B cell (primary cell): ENCODE measurements at regions not wholly inside any gene's neighbourhood (a gene's known extent, or its start where the extent isn't known, plus 50 kb on each side); places are given as distances from the start of the nearest gene placed in this dataset.

Experiments used
- ATAC-seq: fragments of 200-7000 bp; cut with Tn5 transposase; one replicate; pipeline ENCODE4 v1.10.0; 2021; ENCODE audit warnings: low read depth, mild to moderate bottlenecking, moderate number of reproducible peaks, moderate library complexity
- CTCF ChIA-PET: fragments of 350-600 bp; sonication (Branson Sonifier 250); formaldehyde crosslinking; loops from one replicate; lab custom pipeline; 2021; ENCODE audit warnings: antibody characterized with exemption, inconsistent platforms; lab: Charles Lee
- POLR2A ChIA-PET: fragments of 350-600 bp; sonication (Branson Sonifier 250); formaldehyde crosslinking; loops from one replicate; lab custom pipeline; 2021; ENCODE audit warnings: antibody characterized with exemption; lab: Charles Lee
- DNase-seq: peaks from one replicate; pipeline ENCODE4 v3.0.0; 2013
- H2AFZ ChIP-seq: 2 replicates; pipeline ENCODE4 v1.6.1; 2012; ENCODE audit warnings: mild to moderate bottlenecking, low read depth, low read length; ENCODE audit not compliant: insufficient read depth, poor library complexity, severe bottlenecking
- H3K27ac ChIP-seq, 2 donors: 1 replicate in 1 of 2; 2 replicates in 1 of 2; pipeline ENCODE4 v1.5.1; 2012 to 2013; ENCODE audit warnings: low read length in 2 of 2, mild to moderate bottlenecking in 2 of 2, moderate library complexity in 1 of 2
- H3K27me3 ChIP-seq, 4 experiments: fragments of 200-600 bp in 1 of 4; sonication (generic) in 1 of 4; replicated peaks in 1 of 4; 1 replicate in 2 of 4; 2 replicates in 2 of 4; pipeline versions ENCODE4 v1.6.1 to v1.7.0; 2013 to 2016; ENCODE audit warnings: low read length in 3 of 4, mild to moderate bottlenecking in 2 of 4, mixed read lengths in 1 of 4, moderate library complexity in 1 of 4; ENCODE audit not compliant: insufficient read depth in 4 of 4, control insufficient read depth in 3 of 4; ENCODE audit errors: control extremely low read depth in 1 of 4
- H3K36me3 ChIP-seq, 2 experiments: replicated peaks in 1 of 2; 1 replicate in 1 of 2; 2 replicates in 1 of 2; pipeline versions ENCODE4 v1.6.1 to v1.7.1; 2013; ENCODE audit warnings: low read length in 1 of 2; ENCODE audit not compliant: insufficient read depth in 2 of 2, control insufficient read depth in 1 of 2; ENCODE audit errors: control extremely low read depth in 1 of 2, extremely low read depth in 1 of 2
- H3K4me1 ChIP-seq, 2 donors: fragments of 200-600 bp in 1 of 2; sonication (generic) in 1 of 2; 1 replicate in 1 of 2; 2 replicates in 1 of 2; pipeline versions ENCODE4 v1.5.1 to v1.6.1; 2013 to 2017; ENCODE audit warnings: low read length in 2 of 2; ENCODE audit not compliant: control insufficient read depth in 2 of 2, insufficient read depth in 2 of 2
- H3K4me2 ChIP-seq: replicated peaks from 2 replicates; pipeline ENCODE3; 2012; ENCODE audit warnings: mild to moderate bottlenecking, low read depth, low read length; ENCODE audit not compliant: poor library complexity, severe bottlenecking
- H3K4me3 ChIP-seq, 5 experiments: fragments of 200-600 bp in 1 of 5; sonication (generic) in 1 of 5; 1 replicate in 3 of 5; 2 replicates in 2 of 5; pipeline versions ENCODE4 v1.5.1 to v1.7.0; 2011 to 2016; ENCODE audit warnings: low read length in 4 of 5, mild to moderate bottlenecking in 4 of 5, low read depth in 2 of 5, control low read depth in 1 of 5, moderate library complexity in 1 of 5; ENCODE audit not compliant: insufficient read depth in 1 of 5; ENCODE audit errors: control extremely low read depth in 1 of 5, extremely low read depth in 1 of 5
- H3K79me2 ChIP-seq: fragments of 200-600 bp; sonication (generic); one replicate; pipeline ENCODE4 v1.6.0; 2016; ENCODE audit warnings: low read length; ENCODE audit not compliant: control insufficient read depth, insufficient read depth
- H3K9ac ChIP-seq: fragments of 200-600 bp; sonication (generic); 2 replicates; pipeline ENCODE4 v1.6.1; 2017; ENCODE audit warnings: mild to moderate bottlenecking, low read length, moderate library complexity
- H3K9me3 ChIP-seq, 3 donors: one replicate each; pipeline versions ENCODE4 v1.6.1 to v1.7.1; 2013; ENCODE audit warnings: low read length in 2 of 3; ENCODE audit not compliant: control insufficient read depth in 2 of 3, insufficient read depth in 1 of 3; ENCODE audit errors: control extremely low read depth in 1 of 3
- H4K20me1 ChIP-seq: 2 replicates; pipeline ENCODE4 v1.6.0; 2012; ENCODE audit warnings: mild to moderate bottlenecking, low read length; ENCODE audit not compliant: insufficient read depth, control insufficient read depth, poor library complexity, severe bottlenecking
- H3K27ac Mint-ChIP-seq: one replicate; pipeline ENCODE4 v1.8.0; 2021; ENCODE audit warnings: mixed read lengths
- H3K27me3 Mint-ChIP-seq: one replicate; pipeline ENCODE4 v1.8.0; 2021; ENCODE audit warnings: mixed read lengths
- H3K4me1 Mint-ChIP-seq: one replicate; pipeline ENCODE4 v1.8.0; 2021; ENCODE audit warnings: mixed read lengths
- H3K4me3 Mint-ChIP-seq: one replicate; pipeline ENCODE4 v1.8.0; 2021; ENCODE audit warnings: mixed read lengths
- H3K9me3 Mint-ChIP-seq: one replicate; pipeline ENCODE4 v1.8.0; 2022; ENCODE audit warnings: mixed read lengths; ENCODE audit not compliant: insufficient read depth
- EZH2 ChIP-seq: IDR thresholded peaks from 2 replicates; pipeline ENCODE4 v1.6.1; 2012; ENCODE audit warnings: borderline replicate concordance, low read depth, mild to moderate bottlenecking, moderate library complexity, low read length; ENCODE audit not compliant: insufficient read depth, poor library complexity, severe bottlenecking
- WGBS: methylation state at CpG from one replicate; pipeline ENCODE4 v1.1.5; 2013; ENCODE audit warnings: missing lambda C conversion rate; ENCODE audit not compliant: insufficient coverage; 5-methylcytosine and 5-hydroxymethylcytosine counted together
- intact Hi-C: fragments of 100-400 bp; cut with micrococcal nuclease; formaldehyde crosslinking; loops from one replicate; pipeline ENCODE4 v1.10.0; 2022
- TF ChIP-seq, protein P1 (sequence below): fragments of 200-600 bp; IDR thresholded peaks from one replicate; pipeline ENCODE4 v1.8.0; 2022; ENCODE audit warnings: antibody characterized with exemption, mild to moderate bottlenecking

DNA sequence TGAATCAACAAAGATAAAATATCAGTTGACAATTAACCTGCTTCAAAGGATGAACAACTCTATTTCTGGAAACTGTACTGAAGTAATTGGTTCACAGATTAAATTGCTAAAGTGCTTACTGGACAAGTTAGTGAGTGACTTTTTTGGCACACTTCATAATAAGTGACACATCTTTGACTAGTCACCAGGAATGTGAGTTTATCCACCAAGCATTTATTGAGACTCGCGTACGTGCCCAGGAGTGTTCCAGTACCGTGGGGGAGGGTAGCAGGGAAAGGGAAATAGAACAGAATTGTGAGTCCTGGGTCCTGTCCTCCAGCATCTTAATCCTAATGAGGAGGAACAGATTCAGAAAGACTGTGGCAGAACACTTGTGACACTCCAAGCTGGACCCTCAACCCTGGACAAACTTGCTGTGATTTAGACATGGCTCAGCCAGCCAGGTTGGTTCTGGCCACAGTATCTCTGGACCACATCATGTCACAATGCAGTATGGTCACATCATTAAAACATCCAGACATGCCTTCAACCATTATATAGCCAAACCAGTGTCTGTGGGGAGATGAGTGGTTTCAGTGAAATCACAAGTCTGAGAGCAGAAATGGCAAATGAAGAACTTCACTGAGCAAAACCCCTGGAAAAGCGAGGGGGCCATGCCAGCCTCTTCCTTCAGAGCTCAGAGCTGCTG, 623.1 kb downstream of the BNC2 start:
- Histone ChIP-seq H3K36me3 (no peaks in the 10 kb centered on the region), H4K20me1 (no peaks in the 10 kb centered on the region), H3K27me3 (no peaks in the 10 kb centered on the region), H3K9ac (no peak overlapping the region), H3K27ac (no peak overlapping the region), H3K4me2 (no peak overlapping the region), H3K79me2 (no peaks in the 10 kb centered on the region), H3K4me3 (no peak overlapping the region), H2AFZ (no peak overlapping the region), H3K4me1 (no peaks in the 10 kb centered on the region), H3K9me3 (peaks cover 0 to 2% (median 0%) of the 10 kb centered on the region in 3 donors)
- no peaks in the 10 kb centered on the region for H3K4me1 Mint-ChIP-seq
- no peak for TF ChIP-seq EZH2
- TF ChIP-seq, protein P1, sequence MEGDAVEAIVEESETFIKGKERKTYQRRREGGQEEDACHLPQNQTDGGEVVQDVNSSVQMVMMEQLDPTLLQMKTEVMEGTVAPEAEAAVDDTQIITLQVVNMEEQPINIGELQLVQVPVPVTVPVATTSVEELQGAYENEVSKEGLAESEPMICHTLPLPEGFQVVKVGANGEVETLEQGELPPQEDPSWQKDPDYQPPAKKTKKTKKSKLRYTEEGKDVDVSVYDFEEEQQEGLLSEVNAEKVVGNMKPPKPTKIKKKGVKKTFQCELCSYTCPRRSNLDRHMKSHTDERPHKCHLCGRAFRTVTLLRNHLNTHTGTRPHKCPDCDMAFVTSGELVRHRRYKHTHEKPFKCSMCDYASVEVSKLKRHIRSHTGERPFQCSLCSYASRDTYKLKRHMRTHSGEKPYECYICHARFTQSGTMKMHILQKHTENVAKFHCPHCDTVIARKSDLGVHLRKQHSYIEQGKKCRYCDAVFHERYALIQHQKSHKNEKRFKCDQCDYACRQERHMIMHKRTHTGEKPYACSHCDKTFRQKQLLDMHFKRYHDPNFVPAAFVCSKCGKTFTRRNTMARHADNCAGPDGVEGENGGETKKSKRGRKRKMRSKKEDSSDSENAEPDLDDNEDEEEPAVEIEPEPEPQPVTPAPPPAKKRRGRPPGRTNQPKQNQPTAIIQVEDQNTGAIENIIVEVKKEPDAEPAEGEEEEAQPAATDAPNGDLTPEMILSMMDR: no peak
- ATAC-seq (no peak), DNase-seq (no peak)
- intact Hi-C loops: no loop called here
- no peak overlapping the region for H3K27ac Mint-ChIP-seq
- POLR2A ChIA-PET: no interaction called here
- no peaks in the 10 kb centered on the region for H3K27me3 Mint-ChIP-seq
- 100% methylated on average over 1 of the region's 5 CpGs for WGBS
- CTCF ChIA-PET: no interaction called here
- no peaks in the 10 kb centered on the region for H3K9me3 Mint-ChIP-seq
- no peak overlapping the region for H3K4me3 Mint-ChIP-seq

- no peaks in the 10 kb centered on the region for H3K4me1 Mint-ChIP-seq
- H3K9me3 Mint-ChIP-seq: no peaks in the 10 kb centered on the region
- no peaks in the 10 kb centered on the region for H3K27me3 ChIP-seq
- H3K27ac ChIP-seq: no peak overlapping the region
- H3K27ac Mint-ChIP-seq: no peak overlapping the region
- peaks cover 0 to 2% (median 0%) of the 10 kb centered on the region in 3 donors for H3K9me3 ChIP-seq
- no peak for ATAC-seq
- DNase-seq: no peak
- H3K4me3 ChIP-seq: no peak overlapping the region
- WGBS: 100% methylated on average over 6 of the region's 6 CpGs
- H4K20me1 ChIP-seq: no peaks in the 10 kb centered on the region
- POLR2A ChIA-PET: no interaction called here
- no peak for TF ChIP-seq EZH2
- TF ChIP-seq, protein P1: no peak
- H3K4me2 ChIP-seq: no peak overlapping the region
- H3K27me3 Mint-ChIP-seq: no peaks in the 10 kb centered on the region
- no peaks in the 10 kb centered on the region for H3K36me3 ChIP-seq
- no peak overlapping the region for H2AFZ ChIP-seq
- H3K4me1 ChIP-seq: no peaks in the 10 kb centered on the region
- no peaks in the 10 kb centered on the region for H3K79me2 ChIP-seq
- H3K4me3 Mint-ChIP-seq: no peak overlapping the region
- intact Hi-C loops: no loop called here
- no peak overlapping the region for H3K9ac ChIP-seq
- CTCF ChIA-PET: no interaction called here
Measured at GRCh38 chr9:16248822-16249221, 621.6 kb downstream of the BNC2 start.
